ENCODE measurements at regions not wholly inside any gene's neighbourhood (a gene's known extent, or its start where the extent isn't known, plus 50 kb on each side); places are given as distances from the start of the nearest gene placed in this dataset.

- no peak for DNase-seq
These were observed 51.2 kb upstream of the PCBD1 start for GRCh38 chr10:70939441-70940003.

- DNase-seq: no peak
These were observed 52.6 kb upstream of the PCBD1 start for GRCh38 chr10:70940834-70941568.

- DNase-seq: no peak
These were observed 53.8 kb upstream of the PCBD1 start for GRCh38 chr10:70942125-70942524.

- no peak for DNase-seq
These were observed 54.4 kb upstream of the PCBD1 start for GRCh38 chr10:70942725-70943124.

- no peak for DNase-seq
These were observed 54.9 kb upstream of the PCBD1 start for GRCh38 chr10:70943249-70943648.

- no peak for DNase-seq
These were observed 55.6 kb upstream of the PCBD1 start for GRCh38 chr10:70943841-70944466.

- no peak for DNase-seq
These were observed 61.7 kb upstream of the PCBD1 start for GRCh38 chr10:70950037-70950436.

- DNase-seq: no peak
These were observed 62.4 kb upstream of the PCBD1 start for GRCh38 chr10:70950801-70951200.

GRCh38 chr10:70952401-70952800 lies 64.0 kb upstream of the PCBD1 start:
- DNase-seq: no peak

GRCh38 chr10:70952921-70953320 lies 64.6 kb upstream of the PCBD1 start:
- DNase-seq: no peak

- DNase-seq: no peak
These were observed 66.2 kb upstream of the PCBD1 start for GRCh38 chr10:70954381-70955176.

- DNase-seq: no peak
These were observed 67.8 kb upstream of the PCBD1 start for GRCh38 chr10:70956029-70956759.

- DNase-seq: no peak
These were observed 70.0 kb upstream of the PCBD1 start for GRCh38 chr10:70958396-70958795.

- no peak for DNase-seq
These were observed 72.0 kb upstream of the PCBD1 start for GRCh38 chr10:70960316-70960715.

- no peak for DNase-seq
These were observed 72.6 kb upstream of the PCBD1 start for GRCh38 chr10:70960783-70961570.

GRCh38 chr10:70962686-70963085 lies 74.3 kb upstream of the PCBD1 start:
- no peak for DNase-seq

GRCh38 chr10:70963271-70963670 lies 74.9 kb upstream of the PCBD1 start:
- no peak for DNase-seq

GRCh38 chr10:70964245-70964644 lies 75.9 kb upstream of the PCBD1 start:
- no peak for DNase-seq

GRCh38 chr10:70964881-70965280 lies 76.5 kb upstream of the PCBD1 start:
- no peak for DNase-seq

- no peak for DNase-seq
These were observed 77.2 kb upstream of the PCBD1 start for GRCh38 chr10:70965566-70965965.

- DNase-seq: no peak
These were observed 78.5 kb upstream of the PCBD1 start for GRCh38 chr10:70966646-70967553.

All from GOT3 (cell line).